ENCODE measurements at regions not wholly inside any gene's neighbourhood (a gene's known extent, or its start where the extent isn't known, plus 50 kb on each side); places are given as distances from the start of the nearest gene placed in this dataset.

DNA sequence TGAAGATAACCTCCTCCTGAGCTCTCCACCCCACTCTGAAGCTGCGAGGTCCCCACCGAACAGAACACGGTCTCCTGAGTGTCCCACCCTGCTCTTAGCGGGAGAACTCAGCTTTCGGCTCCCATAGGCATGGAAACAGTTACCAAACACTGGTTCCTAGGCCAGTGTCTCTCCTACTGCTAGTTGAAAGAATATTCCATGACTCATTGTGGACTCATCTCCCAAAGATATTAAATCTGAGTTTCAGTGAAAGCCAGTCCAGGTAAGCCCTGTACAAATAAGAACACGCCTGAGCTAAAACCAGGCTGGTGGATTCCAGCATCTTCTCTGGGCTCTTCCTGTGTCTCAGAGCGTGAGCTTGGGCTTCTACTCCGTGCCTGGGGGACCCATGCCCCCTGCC, 107.5 kb upstream of the CLDN14 start:
- no peaks in the 10 kb centered on the region for H3K9me3 Mint-ChIP-seq
- Histone ChIP-seq H3K27me3 (ENCODE audit: control insufficient read depth in 2 of 2, insufficient read depth in 2 of 2, low read length in 2 of 2) (no peaks in the 10 kb centered on the region), H3K9ac (ENCODE audit: insufficient read depth, low read length, poor library complexity, severe bottlenecking) (no peak overlapping the region), H2AFZ (ENCODE audit: insufficient read depth, low read depth, low read length, poor library complexity, severe bottlenecking) (no peak overlapping the region), H3K36me3 (replicated peaks in 1 of 2; ENCODE audit: control insufficient read depth in 1 of 2, insufficient read depth in 2 of 2, low read length in 2 of 2) (no peaks in the 10 kb centered on the region), H3K9me3 (replicated peaks in 1 of 2; ENCODE audit: control insufficient read depth in 1 of 2, insufficient read depth in 1 of 2, low read length in 2 of 2) (no peaks in the 10 kb centered on the region), H3K4me3 (replicated peaks in 1 of 3; ENCODE audit: low read depth in 2 of 3, low read length in 3 of 3) (no peak overlapping the region), H3K4me1 (ENCODE audit: control insufficient read depth in 1 of 2, insufficient read depth in 2 of 2, low read length in 2 of 2) (no peaks in the 10 kb centered on the region), H3K4me2 (replicated peaks; ENCODE audit: extremely low read depth, low read length, poor library complexity, severe bottlenecking) (no peak overlapping the region), H3K79me2 (ENCODE audit: insufficient read depth, low read length) (no peaks in the 10 kb centered on the region), H4K20me1 (ENCODE audit: insufficient read depth, low read length) (no peaks in the 10 kb centered on the region), H3K27ac (ENCODE audit: low read depth in 1 of 2, low read length in 2 of 2) (no peak overlapping the region)
- no peaks in the 10 kb centered on the region for H3K4me1 Mint-ChIP-seq
- WGBS (ENCODE audit: insufficient coverage): 97% methylated on average over 8 of the region's 8 CpGs
- TF ChIP-seq, protein P1, sequence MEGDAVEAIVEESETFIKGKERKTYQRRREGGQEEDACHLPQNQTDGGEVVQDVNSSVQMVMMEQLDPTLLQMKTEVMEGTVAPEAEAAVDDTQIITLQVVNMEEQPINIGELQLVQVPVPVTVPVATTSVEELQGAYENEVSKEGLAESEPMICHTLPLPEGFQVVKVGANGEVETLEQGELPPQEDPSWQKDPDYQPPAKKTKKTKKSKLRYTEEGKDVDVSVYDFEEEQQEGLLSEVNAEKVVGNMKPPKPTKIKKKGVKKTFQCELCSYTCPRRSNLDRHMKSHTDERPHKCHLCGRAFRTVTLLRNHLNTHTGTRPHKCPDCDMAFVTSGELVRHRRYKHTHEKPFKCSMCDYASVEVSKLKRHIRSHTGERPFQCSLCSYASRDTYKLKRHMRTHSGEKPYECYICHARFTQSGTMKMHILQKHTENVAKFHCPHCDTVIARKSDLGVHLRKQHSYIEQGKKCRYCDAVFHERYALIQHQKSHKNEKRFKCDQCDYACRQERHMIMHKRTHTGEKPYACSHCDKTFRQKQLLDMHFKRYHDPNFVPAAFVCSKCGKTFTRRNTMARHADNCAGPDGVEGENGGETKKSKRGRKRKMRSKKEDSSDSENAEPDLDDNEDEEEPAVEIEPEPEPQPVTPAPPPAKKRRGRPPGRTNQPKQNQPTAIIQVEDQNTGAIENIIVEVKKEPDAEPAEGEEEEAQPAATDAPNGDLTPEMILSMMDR (IDR thresholded peaks at IDR 0.05): no peak
- H3K4me3 Mint-ChIP-seq: no peak overlapping the region
- no peak for DNase-seq
- intact Hi-C loops (cut with micrococcal nuclease): no loop called here
- H3K27me3 Mint-ChIP-seq (ENCODE audit: low read depth in 3 of 3): peaks cover 2 to 5% (median 4%) of the 10 kb centered on the region in 3 donors
- no peaks in the 10 kb centered on the region for H3K36me3 Mint-ChIP-seq
- H3K27ac Mint-ChIP-seq: no peak overlapping the region

DNA sequence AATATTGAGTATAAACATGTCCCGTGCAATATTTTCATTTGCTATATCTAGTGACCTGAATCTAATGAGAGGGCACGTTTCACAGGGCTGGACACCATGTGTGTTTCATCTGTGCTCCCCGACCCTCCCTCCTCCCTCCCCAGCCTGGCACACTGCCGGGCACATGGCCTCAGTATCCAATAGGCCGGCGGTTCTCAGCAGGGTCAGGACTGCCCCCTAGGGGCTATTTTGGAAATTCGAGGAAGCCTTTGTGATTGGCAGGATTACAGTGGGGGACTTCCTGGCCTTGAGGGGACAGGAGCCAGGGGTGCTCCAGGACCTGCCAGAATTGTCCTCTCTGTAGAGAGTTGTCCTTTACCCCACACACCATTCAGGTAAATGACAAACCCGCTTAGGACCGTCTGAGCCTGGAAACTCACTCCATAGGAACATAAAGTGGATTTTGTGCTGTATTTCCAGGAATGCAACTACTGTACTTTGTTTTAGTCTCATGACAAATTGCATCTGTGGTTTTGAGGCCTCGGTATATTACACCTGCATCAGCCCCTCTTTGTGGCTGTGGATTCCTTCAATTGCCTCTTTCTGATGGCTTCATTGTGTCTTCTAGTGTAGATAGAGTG, 109.5 kb upstream of the SIM2 start:
- TF ChIP-seq, protein P1 (IDR thresholded peaks at IDR 0.05): peak; percentile 39
- H3K79me2 ChIP-seq (ENCODE audit: insufficient read depth, low read length): no peaks in the 10 kb centered on the region
- Mint-ChIP-seq H3K4me1 (no peaks in the 10 kb centered on the region), H3K27ac (no peak overlapping the region), H3K27me3 (ENCODE audit: low read depth in 3 of 3) (peaks cover 0 to 11% (median 5%) of the 10 kb centered on the region in 3 donors), H3K9me3 (no peaks in the 10 kb centered on the region), H3K4me3 (no peak overlapping the region), H3K36me3 (no peaks in the 10 kb centered on the region)
- no peaks in the 10 kb centered on the region for H3K27me3 ChIP-seq (ENCODE audit: control insufficient read depth in 2 of 2, insufficient read depth in 2 of 2, low read length in 2 of 2)
- H3K4me3 ChIP-seq (replicated peaks in 1 of 3; ENCODE audit: low read depth in 2 of 3, low read length in 3 of 3): no peak overlapping the region
- no peak overlapping the region for H3K9ac ChIP-seq (ENCODE audit: insufficient read depth, low read length, poor library complexity, severe bottlenecking)
- H4K20me1 ChIP-seq (ENCODE audit: insufficient read depth, low read length): no peaks in the 10 kb centered on the region
- no peak overlapping the region for H3K4me2 ChIP-seq (replicated peaks; ENCODE audit: extremely low read depth, low read length, poor library complexity, severe bottlenecking)
- intact Hi-C loops (cut with micrococcal nuclease): no loop called here
- peak in 1 of 3 donors; percentile 8 for DNase-seq
- H3K4me1 ChIP-seq (ENCODE audit: control insufficient read depth in 1 of 2, insufficient read depth in 2 of 2, low read length in 2 of 2): no peaks in the 10 kb centered on the region
- H3K9me3 ChIP-seq (replicated peaks in 1 of 2; ENCODE audit: control insufficient read depth in 1 of 2, insufficient read depth in 1 of 2, low read length in 2 of 2): no peaks in the 10 kb centered on the region
- no peak overlapping the region for H2AFZ ChIP-seq (ENCODE audit: insufficient read depth, low read depth, low read length, poor library complexity, severe bottlenecking)
- WGBS (ENCODE audit: insufficient coverage): 30% methylated on average over 2 of the region's 10 CpGs
- H3K36me3 ChIP-seq (replicated peaks in 1 of 2; ENCODE audit: control insufficient read depth in 1 of 2, insufficient read depth in 2 of 2, low read length in 2 of 2): no peaks in the 10 kb centered on the region
- H3K27ac ChIP-seq (ENCODE audit: low read depth in 1 of 2, low read length in 2 of 2): no peak overlapping the region

All from CD14-positive monocyte (primary cell).